OCI-LY1 (cell line): ENCODE measurements at regions not wholly inside any gene's neighbourhood (a gene's known extent, or its start where the extent isn't known, plus 50 kb on each side); places are given as distances from the start of the nearest gene placed in this dataset.

Experiments used
- EZH2 ChIP-seq: fragments of 200-600 bp; sonication (generic), shearing (Covaris generic); IDR thresholded peaks from 2 replicates; pipeline ENCODE4 v1.8.0; 2017; ENCODE audit warnings: borderline replicate concordance, mixed run types, mild to moderate bottlenecking, antibody characterized with exemption, low read length, moderate library complexity, mixed read lengths
- TF ChIP-seq, protein P1 (sequence below): fragments of 200-600 bp; sonication (generic), shearing (Covaris generic); IDR thresholded peaks from 2 replicates; pipeline ENCODE4 v1.5.1; 2017; ENCODE audit warnings: mild to moderate bottlenecking, antibody characterized with exemption, low read length, moderate library complexity, mixed read lengths

DNA sequence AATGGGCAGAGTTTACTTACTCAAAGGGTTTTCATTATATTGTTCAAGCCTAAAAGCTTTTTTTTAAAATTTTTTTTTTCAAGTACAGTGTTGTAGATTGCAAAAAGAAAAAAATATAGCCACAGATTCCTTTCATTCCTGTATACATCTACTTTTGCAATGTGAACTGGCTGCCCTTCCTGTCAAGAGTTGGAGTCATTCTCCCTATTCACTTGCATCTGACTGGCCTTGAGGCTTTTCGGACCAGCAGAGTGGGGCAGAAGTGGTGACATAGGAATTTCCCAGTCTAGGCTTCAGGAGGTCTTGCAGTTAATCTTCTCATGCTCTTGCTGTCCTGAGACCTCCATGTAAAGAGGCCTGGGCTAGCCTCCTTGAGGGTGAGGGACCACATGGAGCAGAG lies 218.3 kb upstream of the CFAP20DC start:
- TF ChIP-seq, protein P1, sequence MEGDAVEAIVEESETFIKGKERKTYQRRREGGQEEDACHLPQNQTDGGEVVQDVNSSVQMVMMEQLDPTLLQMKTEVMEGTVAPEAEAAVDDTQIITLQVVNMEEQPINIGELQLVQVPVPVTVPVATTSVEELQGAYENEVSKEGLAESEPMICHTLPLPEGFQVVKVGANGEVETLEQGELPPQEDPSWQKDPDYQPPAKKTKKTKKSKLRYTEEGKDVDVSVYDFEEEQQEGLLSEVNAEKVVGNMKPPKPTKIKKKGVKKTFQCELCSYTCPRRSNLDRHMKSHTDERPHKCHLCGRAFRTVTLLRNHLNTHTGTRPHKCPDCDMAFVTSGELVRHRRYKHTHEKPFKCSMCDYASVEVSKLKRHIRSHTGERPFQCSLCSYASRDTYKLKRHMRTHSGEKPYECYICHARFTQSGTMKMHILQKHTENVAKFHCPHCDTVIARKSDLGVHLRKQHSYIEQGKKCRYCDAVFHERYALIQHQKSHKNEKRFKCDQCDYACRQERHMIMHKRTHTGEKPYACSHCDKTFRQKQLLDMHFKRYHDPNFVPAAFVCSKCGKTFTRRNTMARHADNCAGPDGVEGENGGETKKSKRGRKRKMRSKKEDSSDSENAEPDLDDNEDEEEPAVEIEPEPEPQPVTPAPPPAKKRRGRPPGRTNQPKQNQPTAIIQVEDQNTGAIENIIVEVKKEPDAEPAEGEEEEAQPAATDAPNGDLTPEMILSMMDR = no peak
- TF ChIP-seq EZH2 = no peak
